GM12891 (cell line): ENCODE measurements at regions not wholly inside any gene's neighbourhood (a gene's known extent, or its start where the extent isn't known, plus 50 kb on each side); places are given as distances from the start of the nearest gene placed in this dataset.
"Not testable (repeated sequence)": the region's sequence is repeated elsewhere in the genome, so short reads cannot be mapped to it uniquely, and the experiment has no call there.

Experiments used
- PAX5 ChIP-seq: IDR thresholded peaks from 2 replicates; pipeline ENCODE4 v1.6.1; 2011; ENCODE audit warnings: low read length, moderate library complexity, mild to moderate bottlenecking; ENCODE audit not compliant: insufficient read depth, severe bottlenecking
- POLR2A ChIP-seq: IDR thresholded peaks from 2 replicates; pipeline ENCODE4 v1.6.1; 2011; ENCODE audit warnings: low read depth, low read length, control low read depth
- POLR2AphosphoS5 ChIP-seq: IDR thresholded peaks from 2 replicates; pipeline ENCODE4 v1.6.1; 2011; ENCODE audit warnings: low read depth, low read length, control low read depth
- POU2F2 ChIP-seq: IDR thresholded peaks from 2 replicates; pipeline ENCODE4 v1.6.1; 2011; ENCODE audit warnings: low read depth, mild to moderate bottlenecking, control low read depth, low read length, moderate library complexity
- TAF1 ChIP-seq: IDR thresholded peaks from 2 replicates; pipeline ENCODE4 v1.6.1; 2011; ENCODE audit warnings: low read depth, low read length, control low read depth

DNA sequence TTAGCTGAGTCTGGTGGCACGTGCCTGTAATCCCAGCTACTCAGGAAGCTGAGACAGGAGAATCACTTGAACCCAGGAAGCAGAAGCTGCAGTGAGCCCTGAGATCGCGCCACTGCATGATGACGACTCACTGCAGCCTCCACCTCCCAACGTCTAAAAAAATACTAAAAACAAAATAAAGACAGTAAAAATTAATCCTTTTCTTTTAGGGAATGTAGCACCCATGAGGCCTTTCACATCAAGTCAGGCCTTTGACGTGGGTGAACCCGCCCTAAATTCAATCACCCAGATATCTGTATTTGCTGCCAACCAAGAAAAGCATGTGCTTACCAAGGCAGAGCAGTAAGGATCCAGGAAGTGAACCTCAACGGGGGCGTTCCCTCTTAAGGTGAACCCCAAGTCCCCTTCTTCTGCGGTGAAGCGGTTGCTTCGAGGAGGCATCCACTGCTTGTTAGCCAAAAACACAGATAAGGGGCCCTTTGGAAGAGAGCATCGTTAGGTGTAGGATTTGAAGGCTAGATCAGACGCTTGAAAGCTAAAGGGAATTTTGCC is 301.2 kb downstream of the GOLGA6L6 start:
- TF ChIP-seq POLR2A, POLR2AphosphoS5, POU2F2, TAF1, PAX5: not testable (repeated sequence)
